PC-3 (cell line): ENCODE measurements at regions not wholly inside any gene's neighbourhood (a gene's known extent, or its start where the extent isn't known, plus 50 kb on each side); places are given as distances from the start of the nearest gene placed in this dataset.
A peak's percentile ranks its signal among the peaks of the same experiment; 100 is the strongest.

Experiments used
- ATAC-seq: fragments of 200-7000 bp; cut with Tn5 transposase; 2 replicates; pipeline ENCODE4 v1.9.1; 2020; ENCODE audit warnings: mild to moderate bottlenecking, moderate library complexity
- BruUV-seq: library from RNA; stranded (reverse); fragments of 400-500 nt; replicated peaks from 2 replicates; lab custom pipeline; 2021; lab: Mats Ljungman, UMichigan
- CTCF ChIA-PET: fragments of 300-600 bp; sonication (Branson Sonifier 250); formaldehyde crosslinking; loops from one replicate; lab custom pipeline; 2022; ENCODE audit warnings: antibody characterized with exemption; lab: Charles Lee
- POLR2A ChIA-PET: fragments of 300-600 bp; sonication (Branson Sonifier 250); formaldehyde crosslinking; loops from one replicate; lab custom pipeline; 2022; ENCODE audit warnings: antibody characterized with exemption; ENCODE audit not compliant: unreplicated experiment; lab: Charles Lee
- DNase-seq: peaks from one replicate; pipeline ENCODE4 v3.0.0-alpha.2; 2015
- H2AFZ ChIP-seq: fragments of 300-600 bp; sonication (generic); 2 replicates; pipeline ENCODE4 v1.6.0; 2016; ENCODE audit warnings: antibody characterized with exemption, low read length
- H3F3A ChIP-seq: fragments of 300-600 bp; sonication (generic); one replicate; pipeline ENCODE4 v1.6.0; 2017; ENCODE audit warnings: antibody characterized with exemption, low read length, control low read depth, mild to moderate bottlenecking; ENCODE audit not compliant: unreplicated experiment
- H3K27ac ChIP-seq: fragments of 300-600 bp; sonication (generic); 2 replicates; pipeline ENCODE4 v1.5.1; 2016; ENCODE audit warnings: mild to moderate bottlenecking, low read length
- H3K27me3 ChIP-seq: fragments of 300-600 bp; sonication (generic); 2 replicates; pipeline ENCODE4 v1.6.1; 2016; ENCODE audit warnings: low read length, mixed read lengths
- H3K36me3 ChIP-seq: fragments of 300-600 bp; sonication (generic); 2 replicates; pipeline ENCODE4 v1.6.1; 2016; ENCODE audit warnings: low read depth, mixed run types, low read length, mixed read lengths
- H3K4me1 ChIP-seq: fragments of 300-600 bp; sonication (generic); 2 replicates; pipeline ENCODE4 v1.5.1; 2016; ENCODE audit warnings: low read length; ENCODE audit not compliant: insufficient read depth
- H3K4me2 ChIP-seq: fragments of 300-600 bp; sonication (generic); 2 replicates; pipeline ENCODE4 v1.6.0; 2016; ENCODE audit warnings: low read length
- H3K4me3 ChIP-seq: fragments of 300-600 bp; sonication (generic); 2 replicates; pipeline ENCODE4 v1.5.1; 2016; ENCODE audit warnings: mild to moderate bottlenecking, low read length, mixed read lengths
- H3K79me2 ChIP-seq: fragments of 300-600 bp; sonication (generic); 2 replicates; pipeline ENCODE4 v1.6.1; 2017; ENCODE audit warnings: low read length, mixed read lengths
- H3K9ac ChIP-seq: fragments of 300-600 bp; sonication (generic); 2 replicates; pipeline ENCODE4 v1.6.0; 2016; ENCODE audit warnings: mild to moderate bottlenecking, low read length
- H3K9me2 ChIP-seq: fragments of 300-600 bp; sonication (generic); replicated peaks from 2 replicates; pipeline ENCODE4 v1.6.1; 2016; ENCODE audit warnings: mixed run types, low read length, mixed read lengths
- H3K9me3 ChIP-seq: fragments of 300-600 bp; sonication (generic); 2 replicates; pipeline ENCODE4 v1.6.1; 2016; ENCODE audit warnings: low read length, mixed read lengths
- H4K20me1 ChIP-seq: fragments of 300-600 bp; sonication (generic); 2 replicates; pipeline ENCODE4 v1.6.1; 2016; ENCODE audit warnings: low read length, mixed read lengths
- CTCF ChIP-seq: fragments of 300-600 bp; sonication (generic); conservative IDR thresholded peaks from 2 replicates; pipeline ENCODE4 v1.5.1; 2017; ENCODE audit warnings: antibody characterized with exemption, low read depth, mild to moderate bottlenecking, low read length
- EZH2 ChIP-seq: fragments of 300-600 bp; sonication (generic); IDR thresholded peaks from one replicate; pipeline ENCODE4 v1.6.1; 2017; ENCODE audit warnings: antibody characterized with exemption, mild to moderate bottlenecking, low read length; ENCODE audit not compliant: unreplicated experiment
- EZH2phosphoT487 ChIP-seq: fragments of 300-600 bp; sonication (generic); IDR thresholded peaks from 2 replicates; pipeline ENCODE4 v1.6.1; 2018; ENCODE audit warnings: mild to moderate bottlenecking, antibody characterized with exemption, low read length, borderline replicate concordance
- intact Hi-C: fragments of 100-400 bp; cut with micrococcal nuclease; formaldehyde crosslinking; loops from 2 replicates; pipeline ENCODE4 v1.9.0; 2023

DNA sequence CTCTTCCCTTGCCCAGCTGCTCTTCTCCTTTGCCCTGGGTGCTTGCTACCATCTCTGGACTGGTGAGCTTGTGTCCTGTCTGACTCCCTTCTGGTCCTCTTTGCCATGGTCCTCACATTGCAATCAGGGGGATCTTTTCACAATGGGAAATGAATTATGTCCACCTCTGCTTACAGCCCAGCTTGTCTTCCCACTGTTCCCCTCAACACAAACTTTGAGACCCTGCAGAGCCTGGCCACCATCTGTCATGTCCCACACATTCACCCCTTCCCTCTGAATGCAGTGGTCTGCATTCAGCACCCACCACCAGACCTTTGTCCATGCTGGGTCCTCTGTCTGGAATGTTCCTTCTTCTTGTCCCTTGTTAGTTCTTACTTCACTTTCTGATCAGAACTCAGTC, 100.5 kb downstream of the ABHD5 start:
- no TSS peak for BruUV-seq
- ChIA-PET CTCF (no interaction called here), POLR2A (no interaction called here)
- H3F3A ChIP-seq = no peaks in the 10 kb centered on the region
- H3K9me3 ChIP-seq = no peaks in the 10 kb centered on the region
- no peaks in the 10 kb centered on the region for H4K20me1 ChIP-seq
- no peak for TF ChIP-seq EZH2phosphoT487
- TF ChIP-seq EZH2 = no peak
- TF ChIP-seq CTCF = no peak
- no peaks in the 10 kb centered on the region for H3K79me2 ChIP-seq
- H2AFZ ChIP-seq = no peak overlapping the region
- H3K9me2 ChIP-seq = no peaks in the 10 kb centered on the region
- H3K4me2 ChIP-seq = no peak overlapping the region
- DNase-seq (no peak), ATAC-seq (no peak)
- intact Hi-C loops = no loop called here
- H3K4me3 ChIP-seq = no peak overlapping the region
- H3K36me3 ChIP-seq = no peaks in the 10 kb centered on the region
- no peak overlapping the region for H3K9ac ChIP-seq
- no peaks in the 10 kb centered on the region for H3K27me3 ChIP-seq
- H3K4me1 ChIP-seq = peaks cover 20% of the 10 kb centered on the region
- H3K27ac ChIP-seq = no peak overlapping the region

- Histone ChIP-seq H3K9me2 (no peaks in the 10 kb centered on the region), H3K36me3 (no peaks in the 10 kb centered on the region), H3K4me2 (no peak overlapping the region), H3K27ac (no peak overlapping the region), H2AFZ (no peak overlapping the region), H3K4me1 (peaks cover 24% of the 10 kb centered on the region), H3K27me3 (no peaks in the 10 kb centered on the region), H3K79me2 (no peaks in the 10 kb centered on the region), H3F3A (no peaks in the 10 kb centered on the region), H4K20me1 (no peaks in the 10 kb centered on the region), H3K9me3 (no peaks in the 10 kb centered on the region), H3K4me3 (no peak overlapping the region), H3K9ac (no peak overlapping the region)
- BruUV-seq = no TSS peak
- no peak for TF ChIP-seq EZH2
- no peak for TF ChIP-seq EZH2phosphoT487
- TF ChIP-seq CTCF = no peak
- ChIA-PET CTCF (no interaction called here), POLR2A (no interaction called here)
- intact Hi-C loops = no loop called here
- no peak for ATAC-seq
- peak; percentile 8 for DNase-seq
These were observed 102.2 kb downstream of the ABHD5 start for GRCh38 chr3:43792904-43793303.

GRCh38 chr3:43793648-43794372, 103.1 kb downstream of the ABHD5 start:
- intact Hi-C loops = no loop called here
- ChIA-PET CTCF (no interaction called here), POLR2A (no interaction called here)
- no peak overlapping the region for H3K9ac ChIP-seq
- no peaks in the 10 kb centered on the region for H3K9me3 ChIP-seq
- H3K36me3 ChIP-seq = no peaks in the 10 kb centered on the region
- H4K20me1 ChIP-seq = no peaks in the 10 kb centered on the region
- no peak overlapping the region for H3K4me3 ChIP-seq
- no peaks in the 10 kb centered on the region for H3K27me3 ChIP-seq
- H3F3A ChIP-seq = no peaks in the 10 kb centered on the region
- H3K4me1 ChIP-seq = peaks cover 24% of the 10 kb centered on the region
- no peaks in the 10 kb centered on the region for H3K9me2 ChIP-seq
- ATAC-seq = no peak
- no peak overlapping the region for H3K4me2 ChIP-seq
- no peak for DNase-seq
- TF ChIP-seq CTCF = no peak
- TF ChIP-seq EZH2phosphoT487 = no peak
- no peak for TF ChIP-seq EZH2
- no TSS peak for BruUV-seq
- no peak overlapping the region for H2AFZ ChIP-seq
- H3K27ac ChIP-seq = no peak overlapping the region
- H3K79me2 ChIP-seq = no peaks in the 10 kb centered on the region
